ACHN (cell line): ENCODE measurements at regions not wholly inside any gene's neighbourhood (a gene's known extent, or its start where the extent isn't known, plus 50 kb on each side); places are given as distances from the start of the nearest gene placed in this dataset.

Source experiments
- DNase-seq: peaks from one replicate; pipeline ENCODE4 v3.0.0-alpha.2; 2015
- in situ Hi-C: cut with HindIII; loops from 2 replicates; pipeline ENCODE4 v1.10.0; 2017; ENCODE audit warnings: low sequenced_read_pairs, low pct_ligation_motif_present, low pct_unique_long_range_greater_than_20kb

DNA sequence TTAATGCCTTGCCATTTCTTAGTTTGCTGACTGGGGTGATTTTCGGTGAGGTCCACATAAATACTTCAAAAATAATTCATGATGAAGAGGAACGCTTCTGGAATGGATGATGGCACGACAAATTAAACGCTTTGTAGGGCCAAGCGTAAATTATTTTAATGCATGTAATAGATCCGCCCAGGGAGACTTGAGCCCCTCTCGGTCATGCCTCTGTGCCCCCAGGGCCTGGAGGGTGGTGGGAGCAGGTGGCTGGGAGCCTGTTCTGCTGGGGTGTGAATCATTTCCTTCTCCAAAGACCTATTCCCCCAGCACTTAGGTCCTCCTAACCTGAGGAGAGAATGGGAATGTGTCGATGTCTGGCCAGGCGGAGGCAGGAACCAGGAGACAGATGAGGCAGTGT is 350.6 kb downstream of the ZNF536 start:
- in situ Hi-C loops, result no loop called here

DNA sequence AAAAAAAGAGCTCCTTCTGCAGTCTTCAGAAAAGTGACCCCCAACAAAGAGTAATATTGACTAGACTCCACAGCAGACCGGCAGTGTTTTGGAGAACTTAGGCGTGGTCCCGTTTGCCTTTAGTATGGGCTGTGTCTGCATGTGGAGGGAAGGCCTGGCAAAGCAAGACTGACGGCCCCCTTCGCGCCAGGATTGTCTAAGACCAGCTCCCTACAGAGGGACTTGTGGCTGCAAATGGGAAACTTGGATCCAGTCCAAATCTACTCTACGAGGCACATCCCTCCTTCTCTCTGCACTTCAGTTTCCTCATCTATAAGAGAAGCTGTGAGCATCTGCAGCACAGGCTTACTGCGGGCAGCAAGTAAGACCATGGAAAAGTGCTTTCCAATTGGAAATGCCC is 350.0 kb downstream of the ZNF536 start:
- in situ Hi-C loops, result no loop called here
- no peak for DNase-seq

More for the DNA sequence above, 350.6 kb downstream of the ZNF536 start:
- DNase-seq, result no peak

DNA sequence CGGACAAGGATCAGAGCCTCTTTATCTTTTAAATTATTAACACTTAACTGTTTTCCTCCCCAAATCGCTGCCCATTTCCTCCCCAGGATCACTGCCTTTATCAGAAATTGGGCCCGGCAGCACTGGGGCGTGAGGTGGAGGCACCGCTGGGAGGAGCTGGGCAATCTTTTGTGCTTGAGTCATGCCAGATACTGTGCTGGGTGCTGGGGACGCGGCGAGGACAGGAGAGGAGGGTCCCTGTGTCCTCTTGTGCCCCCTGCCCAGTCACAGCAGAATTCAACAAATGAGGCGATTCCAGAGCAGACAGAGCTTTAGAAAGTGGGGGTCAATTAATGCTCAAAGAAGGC is 347.8 kb downstream of the ZNF536 start:
- no peak for DNase-seq
- in situ Hi-C loops, result no loop called here

DNA sequence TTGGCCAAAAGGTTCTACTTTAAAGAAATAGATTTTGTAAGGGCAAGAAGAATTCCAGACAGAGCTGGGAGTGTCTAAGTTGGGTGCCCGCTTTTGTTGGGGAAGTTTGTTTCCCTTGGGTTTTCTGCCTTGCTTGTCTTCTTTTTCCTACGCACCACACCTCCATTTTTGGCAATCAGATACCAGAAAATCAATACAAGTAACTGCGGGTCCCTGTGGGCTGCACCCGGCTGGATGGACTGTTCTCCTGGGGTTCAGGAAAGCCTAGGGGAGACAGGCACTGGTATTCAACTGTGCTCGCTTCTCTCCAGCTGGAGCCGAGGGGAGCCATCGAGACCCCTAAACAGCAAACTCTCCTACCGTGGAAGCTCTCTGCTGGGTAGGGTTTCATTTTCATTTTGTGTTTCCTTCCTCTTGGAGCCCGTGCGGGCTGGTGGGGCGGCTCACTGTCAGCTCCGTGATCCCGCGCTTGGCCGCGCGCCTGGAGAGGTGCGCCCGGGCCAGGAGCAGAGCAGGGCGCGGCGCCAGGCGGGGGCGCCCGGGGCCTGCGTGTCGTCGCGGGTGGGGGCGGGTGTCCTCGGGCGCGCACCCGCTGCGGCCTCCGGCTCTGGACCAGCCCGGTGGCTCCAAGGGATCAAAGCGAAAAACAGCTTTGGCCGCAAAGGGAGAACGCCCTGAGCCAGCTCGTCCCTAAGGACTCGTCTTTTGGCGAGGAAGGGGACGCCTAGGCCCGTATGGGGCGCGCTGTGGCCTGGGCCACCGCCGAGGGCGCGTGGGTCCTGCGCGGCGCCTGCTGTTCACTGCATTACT is 347.2 kb downstream of the ZNF536 start:
- in situ Hi-C loops, result no loop called here
- DNase-seq, result peak; percentile 29

DNA sequence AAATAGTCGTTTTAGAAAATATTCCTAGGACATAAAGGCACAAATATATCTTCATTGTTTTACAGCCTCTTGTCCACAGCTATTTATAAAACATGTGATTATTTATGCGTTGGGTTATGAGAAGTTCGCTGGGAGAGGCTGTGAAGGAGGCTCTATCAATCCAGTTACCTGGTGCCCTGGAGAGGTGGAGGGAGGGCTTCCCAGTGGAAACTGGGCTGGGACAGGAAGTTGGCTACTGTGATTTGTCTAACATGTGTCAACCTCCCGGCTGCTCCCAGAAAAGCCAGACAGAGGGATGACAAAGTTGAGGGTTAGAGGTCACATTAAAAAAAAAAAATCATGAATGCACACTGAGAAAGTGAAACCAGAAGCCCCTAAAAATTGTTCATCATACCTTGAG is 346.5 kb downstream of the ZNF536 start:
- in situ Hi-C loops, result no loop called here
- DNase-seq, result no peak

DNA sequence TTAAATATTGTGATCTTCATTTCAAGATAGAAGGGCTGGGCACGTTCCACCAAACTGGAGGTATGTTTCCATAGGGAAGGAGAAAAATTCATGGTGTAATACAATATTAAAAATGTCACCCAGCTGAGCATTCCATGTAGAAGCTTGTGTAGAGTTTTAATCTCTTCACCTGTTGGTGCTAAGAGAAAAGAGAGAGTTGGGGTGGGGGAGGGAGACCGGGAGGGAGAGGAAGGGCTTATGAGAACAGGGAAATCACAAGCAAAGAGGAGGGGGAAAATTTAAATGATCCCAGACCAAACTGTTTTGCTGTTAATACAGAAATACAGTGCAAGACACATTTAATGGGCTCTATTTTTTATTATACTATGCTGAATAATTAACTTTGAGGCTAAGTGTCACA is 345.8 kb downstream of the ZNF536 start:
- in situ Hi-C loops, result no loop called here
- no peak for DNase-seq

DNA sequence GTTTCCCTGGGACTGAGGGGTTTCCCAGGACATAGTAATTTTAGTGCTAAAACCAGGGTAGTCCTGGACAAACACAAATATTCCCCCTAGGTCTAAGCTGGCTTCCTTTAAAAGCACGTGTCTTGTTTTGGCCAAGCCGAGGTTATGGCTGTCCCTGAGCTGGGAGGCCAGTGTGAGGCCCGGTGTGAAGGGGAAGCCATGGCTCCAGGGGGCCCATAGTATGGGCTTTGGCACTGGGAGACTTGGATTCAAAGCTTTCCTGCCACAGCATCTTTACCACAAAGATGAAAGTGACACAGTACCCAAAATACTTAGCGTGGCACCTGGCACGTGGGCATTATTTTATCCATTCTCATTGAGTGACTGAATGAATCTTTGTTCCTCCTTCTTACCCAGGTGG is 345.2 kb downstream of the ZNF536 start:
- no peak for DNase-seq
- in situ Hi-C loops, result no loop called here

DNA sequence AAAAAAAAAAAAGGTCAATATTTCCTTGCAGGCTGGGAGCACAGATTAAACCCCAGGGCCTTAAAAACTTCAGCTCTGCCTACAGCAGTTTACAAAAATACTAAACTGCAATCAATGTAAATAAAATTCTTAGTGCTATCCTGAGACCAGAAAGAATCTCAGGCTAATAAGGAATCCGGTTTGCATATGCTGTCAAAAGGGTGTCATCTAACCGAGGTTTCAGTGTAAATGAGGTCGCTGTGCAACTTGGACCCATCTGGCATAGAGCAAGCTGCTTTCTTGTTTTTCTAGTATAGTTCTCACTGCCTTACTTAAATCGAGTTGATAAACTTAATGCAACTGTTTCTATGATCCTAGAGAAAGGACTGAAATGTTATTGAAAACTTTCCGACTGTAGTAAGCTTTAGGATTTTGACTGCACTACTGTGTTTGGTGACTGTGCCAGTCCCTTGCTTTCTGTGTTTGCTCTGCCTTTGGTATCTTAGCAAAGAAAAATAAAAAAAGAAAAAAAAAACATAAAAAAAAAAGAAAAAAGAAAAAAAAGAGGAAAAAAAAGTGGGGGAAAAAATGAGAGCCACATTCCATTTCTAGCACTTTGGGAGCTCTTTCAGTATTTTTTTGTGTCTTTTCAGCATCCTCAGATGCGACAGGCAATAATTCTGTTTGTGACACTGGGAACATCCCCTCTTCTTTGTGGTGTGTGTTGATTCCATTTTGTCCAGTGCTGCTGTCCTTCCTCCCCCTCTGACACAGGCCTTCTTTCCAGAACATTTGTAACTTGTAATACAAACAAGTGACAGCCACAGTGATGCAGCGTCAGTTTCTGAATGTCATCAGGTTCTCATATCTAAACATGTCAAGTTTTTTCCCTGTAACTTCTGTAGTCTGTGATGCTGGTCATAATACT is 340.5 kb downstream of the ZNF536 start:
- in situ Hi-C loops, result no loop called here
- no peak for DNase-seq

DNA sequence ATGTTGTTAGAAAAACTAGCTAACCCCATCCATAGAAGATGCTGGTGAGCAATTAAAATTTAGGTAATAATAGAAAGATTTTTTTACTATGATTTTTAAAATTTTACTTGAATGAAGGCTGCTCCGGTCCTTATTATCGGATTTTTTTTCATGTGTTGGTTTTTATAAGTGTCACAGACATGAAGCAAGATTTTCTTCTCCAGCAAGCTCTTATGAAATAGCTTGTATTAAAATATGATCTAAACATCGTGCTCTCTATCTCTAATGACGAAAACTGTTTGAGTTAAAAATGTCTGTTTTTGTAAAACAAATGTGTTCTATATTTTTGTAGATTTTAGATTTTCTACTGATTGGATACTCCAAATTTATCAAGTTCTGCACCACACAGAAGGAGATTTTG is 339.6 kb downstream of the ZNF536 start:
- in situ Hi-C loops, result no loop called here
- no peak for DNase-seq

DNA sequence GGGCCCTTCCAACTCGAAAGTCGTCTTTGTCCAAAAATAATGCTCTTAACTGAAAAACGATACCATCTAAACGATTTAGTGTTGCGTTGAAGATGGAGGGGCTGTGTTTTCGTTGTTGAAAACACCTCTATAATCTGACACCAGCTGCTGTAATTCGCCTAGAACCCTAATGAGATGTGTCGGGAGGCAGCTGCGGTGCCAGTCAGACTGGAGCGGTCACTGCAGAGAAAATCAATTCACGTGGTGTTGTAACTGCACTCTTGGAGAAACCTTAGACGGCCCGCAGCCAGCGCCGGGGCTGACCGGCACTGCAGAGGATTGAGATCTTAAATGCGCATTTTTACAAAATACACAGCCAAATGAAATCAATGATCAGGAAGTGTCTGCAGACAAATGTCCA is 339.1 kb downstream of the ZNF536 start:
- in situ Hi-C loops, result no loop called here
- no peak for DNase-seq

DNA sequence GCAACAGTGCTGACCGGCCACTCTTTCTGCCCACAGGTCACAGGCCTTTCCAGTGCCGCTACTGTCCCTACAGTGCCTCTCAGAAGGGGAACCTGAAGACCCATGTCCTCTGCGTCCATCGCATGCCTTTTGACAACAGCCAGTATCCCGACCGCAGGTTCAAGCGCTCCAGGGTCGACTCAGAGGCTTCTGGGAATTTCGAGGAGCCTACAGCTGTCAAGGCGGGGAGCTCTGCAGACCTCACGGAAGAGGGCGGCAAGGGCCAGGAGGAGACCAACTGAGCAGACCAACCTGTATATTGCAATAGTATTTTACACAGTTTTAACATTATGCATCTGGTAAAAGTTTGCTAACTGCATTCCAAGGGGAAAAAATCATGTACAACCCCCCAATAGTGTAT is 338.5 kb downstream of the ZNF536 start:
- in situ Hi-C loops, result no loop called here
- DNase-seq, result no peak

DNA sequence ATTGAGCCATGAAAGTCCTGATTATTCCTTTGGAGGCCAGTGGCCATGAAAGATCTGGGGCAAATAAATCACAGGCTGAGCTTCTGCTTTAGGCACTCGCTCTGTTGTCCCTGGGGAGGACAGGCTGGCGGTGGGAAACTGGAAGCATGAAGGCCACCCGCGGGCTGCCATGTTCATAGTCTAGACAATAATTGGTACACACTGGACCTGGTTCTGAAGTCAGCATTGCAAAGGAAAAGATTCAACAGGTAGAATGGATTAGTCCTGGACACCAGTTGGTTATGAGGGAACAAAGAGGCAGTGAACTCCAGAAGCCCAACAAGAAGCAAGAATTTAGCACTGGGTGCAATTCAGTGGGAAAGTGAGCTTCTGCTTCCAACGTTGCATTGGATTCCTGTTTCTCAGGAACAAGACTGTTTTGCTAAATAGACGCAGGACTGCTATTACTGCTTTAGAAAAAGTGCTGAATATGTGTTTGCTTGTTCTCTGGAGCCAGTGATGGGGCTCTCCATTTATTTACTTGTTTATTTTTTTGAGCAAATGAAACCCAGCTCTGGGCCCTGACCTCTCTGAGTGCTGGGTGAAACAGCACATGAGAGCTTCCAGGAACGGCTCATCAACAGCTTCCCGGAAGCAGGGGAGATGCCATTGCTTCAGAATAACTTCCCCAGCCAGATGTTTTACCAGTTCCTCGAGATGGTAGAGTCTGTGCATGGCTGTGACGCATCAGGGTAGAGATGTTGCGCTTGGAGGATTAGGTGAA is 336.4 kb downstream of the ZNF536 start:
- no peak for DNase-seq
- in situ Hi-C loops, result no loop called here

DNA sequence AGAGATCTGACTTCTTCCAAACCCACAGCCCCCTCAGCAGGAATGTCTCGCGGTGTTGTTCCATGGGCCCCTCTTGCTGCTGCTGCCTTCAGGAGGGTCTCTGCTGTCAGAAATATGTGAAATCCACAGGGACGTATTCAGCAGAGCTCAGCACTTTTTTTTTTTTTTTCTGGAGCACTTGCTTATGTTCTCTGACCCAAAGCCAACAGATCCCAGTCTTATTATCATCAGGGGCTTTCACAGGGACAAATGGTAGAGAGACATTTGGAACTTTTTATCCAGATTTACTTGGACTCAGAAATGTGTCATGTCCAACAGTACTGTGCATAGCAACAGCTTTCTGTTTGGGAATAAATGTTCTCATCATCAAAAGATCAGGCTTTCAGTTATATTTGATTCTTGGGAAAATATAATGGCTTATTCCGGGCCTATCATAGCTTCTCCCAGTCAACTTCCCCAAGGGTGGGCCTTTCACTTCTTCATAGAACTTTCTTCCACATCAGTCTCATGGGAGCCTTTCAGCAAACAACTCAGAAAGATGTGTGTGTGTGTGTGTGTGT is 332.7 kb downstream of the ZNF536 start:
- no peak for DNase-seq
- in situ Hi-C loops, result no loop called here

DNA sequence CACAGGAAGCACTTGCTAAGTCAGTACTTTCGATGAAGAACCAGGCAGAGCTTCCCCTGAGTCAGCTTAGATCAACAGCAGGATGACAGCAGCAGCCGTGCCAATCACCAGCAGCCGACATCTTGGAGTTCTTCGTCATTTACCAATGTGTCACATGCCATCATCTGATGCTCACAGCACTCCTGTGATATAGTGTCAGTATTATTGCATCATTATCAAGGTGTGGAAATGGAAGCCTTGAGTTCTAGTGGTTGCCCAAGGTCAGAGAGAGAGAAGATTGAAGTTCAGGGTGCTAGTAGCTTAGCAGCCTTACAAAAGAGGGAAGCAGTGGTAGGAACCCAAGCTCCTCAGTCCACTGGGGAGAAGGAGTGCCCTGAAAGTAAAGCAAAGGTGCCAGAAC is 331.5 kb downstream of the ZNF536 start:
- DNase-seq, result no peak
- in situ Hi-C loops, result no loop called here

DNA sequence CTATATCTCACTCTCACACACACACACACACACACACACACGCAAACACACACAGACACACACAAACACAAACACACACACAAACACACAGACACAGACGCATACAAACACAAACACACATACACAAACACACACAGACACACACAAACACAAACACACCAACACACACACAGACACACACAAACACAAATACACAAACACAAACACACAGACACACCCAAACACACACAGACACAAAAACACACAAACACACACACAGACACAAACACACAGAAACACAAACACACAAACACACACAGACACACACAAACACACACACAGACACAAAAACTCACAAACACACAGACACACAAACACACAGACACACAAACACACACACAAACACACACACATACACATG is 329.0 kb downstream of the ZNF536 start:
- DNase-seq, result no peak
- in situ Hi-C loops, result no loop called here

DNA sequence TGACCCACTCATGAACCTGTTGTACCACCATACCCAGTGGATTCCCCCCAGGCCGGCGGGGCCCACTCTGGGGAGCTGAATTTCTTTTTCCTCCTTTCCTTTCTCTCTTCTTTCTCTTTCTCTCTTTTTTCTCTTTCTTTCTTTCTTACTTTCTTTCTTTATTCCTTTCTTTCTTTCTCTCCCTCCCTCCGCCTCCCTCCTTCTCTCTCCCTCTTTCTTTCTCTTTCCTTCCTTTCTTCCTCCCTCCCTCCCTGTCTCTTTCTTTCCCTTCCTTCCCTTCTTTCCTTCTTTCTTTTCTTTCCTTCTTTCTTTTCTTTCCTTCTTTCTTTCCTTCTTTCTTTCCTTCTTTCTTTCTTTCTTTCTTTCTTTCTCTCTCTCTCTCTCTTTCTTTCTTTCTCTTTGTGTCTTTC is 327.7 kb downstream of the ZNF536 start:
- DNase-seq, result no peak
- in situ Hi-C loops, result no loop called here

DNA sequence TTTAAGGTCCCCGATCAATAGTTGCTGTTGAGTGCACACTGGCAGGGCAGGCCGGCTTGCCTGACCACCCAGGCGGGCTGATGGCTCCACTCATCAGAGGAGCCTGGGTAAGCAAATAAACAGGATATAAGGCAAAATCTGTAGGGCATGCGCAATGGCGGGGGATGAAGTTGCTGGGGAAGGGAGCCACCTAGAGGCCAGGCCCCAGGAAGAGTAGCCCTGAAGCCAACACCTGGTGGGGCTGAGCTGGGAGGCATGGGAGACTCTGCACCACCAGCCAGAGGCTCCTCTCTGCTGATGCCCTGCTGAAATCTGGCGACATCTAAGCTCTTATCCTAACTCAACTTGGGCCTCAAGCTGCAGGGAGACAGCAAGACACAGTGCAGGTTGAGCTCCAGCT is 324.3 kb downstream of the ZNF536 start:
- in situ Hi-C loops, result no loop called here
- no peak for DNase-seq

DNA sequence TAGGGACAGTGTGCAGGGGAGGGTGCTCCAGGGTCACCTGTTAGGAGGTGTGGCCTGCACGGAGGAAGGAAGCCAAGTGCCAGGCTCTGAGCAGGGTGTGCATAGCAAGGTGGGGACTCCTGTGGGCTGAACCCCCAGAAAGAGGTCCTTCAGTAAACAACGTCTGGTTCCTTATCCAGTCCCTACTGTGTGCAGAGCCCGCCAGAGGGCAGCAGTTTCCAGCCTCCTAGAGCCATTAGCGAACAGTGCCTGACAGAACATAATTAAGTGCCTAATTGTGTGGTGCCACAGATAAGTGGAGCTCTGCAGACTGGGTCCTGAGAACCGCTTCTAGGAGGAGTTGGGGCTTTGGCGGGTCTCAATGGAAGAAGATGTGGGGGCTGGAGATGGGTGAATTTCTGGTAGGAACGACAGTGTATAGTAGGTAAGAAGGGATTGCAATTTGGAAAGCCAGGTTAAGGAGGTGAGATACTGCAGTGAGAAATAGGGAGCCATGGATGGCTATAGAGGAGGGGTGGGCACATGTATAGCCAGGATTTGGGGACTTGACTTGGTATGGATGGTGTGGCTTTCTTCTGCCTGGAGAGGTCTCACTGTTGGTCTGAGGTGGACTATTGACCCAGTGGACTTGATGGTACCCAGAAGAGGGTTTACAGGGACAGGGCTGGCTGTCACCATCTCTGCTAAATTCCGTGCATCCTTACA is 323.1 kb downstream of the ZNF536 start:
- in situ Hi-C loops, result no loop called here
- no peak for DNase-seq
